ENCODE measurements at regions not wholly inside any gene's neighbourhood (a gene's known extent, or its start where the extent isn't known, plus 50 kb on each side); places are given as distances from the start of the nearest gene placed in this dataset.
"Not testable (repeated sequence)": the region's sequence is repeated elsewhere in the genome, so short reads cannot be mapped to it uniquely, and the experiment has no call there.

DNA sequence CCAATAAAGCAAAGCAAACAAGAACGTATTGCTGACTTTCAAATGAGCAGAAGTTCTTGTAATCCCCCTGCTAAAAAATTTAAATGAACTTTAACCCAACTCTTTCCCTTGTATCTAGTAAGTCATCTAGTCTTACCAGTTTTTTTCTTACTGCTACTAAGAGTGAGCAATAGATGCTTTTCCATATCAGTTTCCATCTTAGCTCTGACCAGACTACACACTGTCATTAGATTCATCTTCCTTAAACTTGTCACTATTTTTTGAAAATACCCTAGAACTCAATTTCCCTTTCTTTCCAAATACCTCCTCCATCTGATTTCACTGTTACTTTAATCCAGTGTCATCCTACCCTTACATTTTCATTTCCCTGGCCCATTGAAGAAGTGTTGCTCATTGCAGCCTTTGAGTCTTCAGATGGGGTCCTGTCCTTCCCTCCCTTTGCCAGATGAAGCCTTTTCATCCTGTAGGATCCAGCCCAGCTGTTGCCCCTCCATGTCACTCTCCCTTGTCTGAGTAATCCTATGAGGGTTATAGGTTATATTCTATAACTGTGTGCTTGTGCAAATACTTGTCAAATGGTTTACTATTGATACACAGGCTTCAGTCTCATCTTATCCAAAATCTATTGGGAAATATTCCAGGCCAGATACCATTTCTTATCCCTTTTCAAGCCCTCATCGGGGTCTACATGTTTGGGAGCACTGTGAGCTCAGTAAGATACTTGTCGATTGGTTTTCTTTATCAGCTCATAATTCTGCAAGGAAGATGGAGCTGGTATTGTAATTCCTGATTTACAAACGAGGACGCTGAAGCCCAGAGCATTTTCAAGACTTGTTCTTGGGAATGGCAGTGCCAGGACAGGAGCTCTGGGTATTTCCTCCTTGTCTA lies 51.5 kb upstream of the ITGB1 start:
- intact Hi-C loops (cut with DNase I; ENCODE audit: low total_unique reads), result loop anchor here (2.0 to 10.0 kb wide), 2 partner anchors 55 to 215 kb away; partner anchors contain the start of gene ITGB1

DNA sequence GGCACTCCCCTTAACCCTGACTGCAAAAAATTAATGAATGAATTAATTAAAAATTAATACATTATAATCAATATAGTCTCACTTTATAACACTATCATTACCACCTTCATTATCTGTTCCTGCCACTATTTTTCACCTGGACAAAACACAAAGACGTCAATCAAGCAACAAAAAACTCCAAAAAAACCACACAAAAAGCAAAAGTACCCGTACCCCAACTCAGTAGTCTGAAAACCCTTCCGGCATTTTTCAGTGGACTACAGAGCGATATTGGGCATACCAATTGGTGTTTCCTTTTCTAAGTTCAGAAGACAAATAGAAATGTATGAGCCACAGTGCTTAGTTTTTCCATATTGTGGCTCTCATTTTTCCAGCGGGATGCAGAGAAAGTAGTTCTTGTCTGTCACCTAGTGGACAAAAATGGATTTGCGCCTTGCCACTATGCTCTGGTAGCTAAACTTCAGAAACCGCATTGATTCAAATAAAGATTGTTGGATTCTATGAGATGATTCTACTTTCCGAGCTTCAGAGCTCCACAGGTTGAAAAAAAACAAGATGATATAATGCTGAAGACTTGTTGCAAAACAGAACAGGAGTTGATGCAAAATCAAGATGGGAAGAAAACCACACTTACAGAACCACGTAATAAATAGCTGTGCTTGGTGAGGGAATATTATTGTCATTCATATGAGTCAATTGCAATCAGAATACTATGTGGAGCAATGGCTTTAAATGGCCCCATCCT lies 50.6 kb upstream of the ITGB1 start:
- no peaks in the 10 kb centered on the region for H3K27me3 ChIP-seq
- intact Hi-C loops (cut with DNase I; ENCODE audit: low total_unique reads) (loop anchor here (2.0 to 10.0 kb wide), 2 partner anchors 54 to 214 kb away; partner anchors contain the start of gene ITGB1), in situ Hi-C loops (cut with MboI; ENCODE audit: low pct_ligation_motif_present in 1 of 4, low pct_unique_long_range_greater_than_20kb in 1 of 4, low sequenced_read_pairs in 3 of 4) (loop anchor here in 2 of 4 donors (5.0 to 10.0 kb wide), 3 partner anchors 64 to 216 kb away; no protein-coding TSS in a partner anchor)
- H3K9me3 ChIP-seq, result no peaks in the 10 kb centered on the region
- WGBS, 2 donors (ENCODE audit: low coverage in 1 of 2), result 12 to 28% methylated on average over 6 to 9 of the region's 9 CpGs
- no peak for TF ChIP-seq EP300 (IDR thresholded peaks at IDR 0.05; ENCODE audit: low read depth)
- TF ChIP-seq, protein P1, sequence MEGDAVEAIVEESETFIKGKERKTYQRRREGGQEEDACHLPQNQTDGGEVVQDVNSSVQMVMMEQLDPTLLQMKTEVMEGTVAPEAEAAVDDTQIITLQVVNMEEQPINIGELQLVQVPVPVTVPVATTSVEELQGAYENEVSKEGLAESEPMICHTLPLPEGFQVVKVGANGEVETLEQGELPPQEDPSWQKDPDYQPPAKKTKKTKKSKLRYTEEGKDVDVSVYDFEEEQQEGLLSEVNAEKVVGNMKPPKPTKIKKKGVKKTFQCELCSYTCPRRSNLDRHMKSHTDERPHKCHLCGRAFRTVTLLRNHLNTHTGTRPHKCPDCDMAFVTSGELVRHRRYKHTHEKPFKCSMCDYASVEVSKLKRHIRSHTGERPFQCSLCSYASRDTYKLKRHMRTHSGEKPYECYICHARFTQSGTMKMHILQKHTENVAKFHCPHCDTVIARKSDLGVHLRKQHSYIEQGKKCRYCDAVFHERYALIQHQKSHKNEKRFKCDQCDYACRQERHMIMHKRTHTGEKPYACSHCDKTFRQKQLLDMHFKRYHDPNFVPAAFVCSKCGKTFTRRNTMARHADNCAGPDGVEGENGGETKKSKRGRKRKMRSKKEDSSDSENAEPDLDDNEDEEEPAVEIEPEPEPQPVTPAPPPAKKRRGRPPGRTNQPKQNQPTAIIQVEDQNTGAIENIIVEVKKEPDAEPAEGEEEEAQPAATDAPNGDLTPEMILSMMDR (IDR thresholded peaks at IDR 0.05), result peak; percentile 96 to 99 (median 98)
- peak; percentile 67 for DNase-seq
- peaks cover 4 to 33% (median 15%) of the 10 kb centered on the region in 4 donors for H3K4me1 ChIP-seq
- no peak overlapping the region for H3K27ac ChIP-seq
- H3K36me3 ChIP-seq, result no peaks in the 10 kb centered on the region
- no peak overlapping the region for H3K4me3 ChIP-seq

More for the DNA sequence above, 51.5 kb upstream of the ITGB1 start:
- in situ Hi-C loops (cut with MboI; ENCODE audit: low pct_ligation_motif_present in 1 of 4, low pct_unique_long_range_greater_than_20kb in 1 of 4, low sequenced_read_pairs in 3 of 4), result loop anchor here (5.0 to 10.0 kb wide), 4 partner anchors 65 to 217 kb away; no protein-coding TSS in a partner anchor
- Histone ChIP-seq H3K4me3 (no peak overlapping the region), H3K36me3 (no peaks in the 10 kb centered on the region), H3K27me3 (no peaks in the 10 kb centered on the region), H3K27ac (no peak overlapping the region), H3K4me1 (peaks cover 4 to 32% (median 13%) of the 10 kb centered on the region in 4 donors), H3K9me3 (no peaks in the 10 kb centered on the region)
- 45 to 47% methylated on average over 4 to 5 of the region's 5 CpGs for WGBS, 2 donors (ENCODE audit: low coverage in 1 of 2)
- TF ChIP-seq EP300 (IDR thresholded peaks at IDR 0.05; ENCODE audit: low read depth) (no peak), POLR2AphosphoS5 (IDR thresholded peaks at IDR 0.05) (no peak), POLR2A (IDR thresholded peaks at IDR 0.05) (no peak)
- TF ChIP-seq, protein P1 (IDR thresholded peaks at IDR 0.05), result no peak
- no peak for DNase-seq

DNA sequence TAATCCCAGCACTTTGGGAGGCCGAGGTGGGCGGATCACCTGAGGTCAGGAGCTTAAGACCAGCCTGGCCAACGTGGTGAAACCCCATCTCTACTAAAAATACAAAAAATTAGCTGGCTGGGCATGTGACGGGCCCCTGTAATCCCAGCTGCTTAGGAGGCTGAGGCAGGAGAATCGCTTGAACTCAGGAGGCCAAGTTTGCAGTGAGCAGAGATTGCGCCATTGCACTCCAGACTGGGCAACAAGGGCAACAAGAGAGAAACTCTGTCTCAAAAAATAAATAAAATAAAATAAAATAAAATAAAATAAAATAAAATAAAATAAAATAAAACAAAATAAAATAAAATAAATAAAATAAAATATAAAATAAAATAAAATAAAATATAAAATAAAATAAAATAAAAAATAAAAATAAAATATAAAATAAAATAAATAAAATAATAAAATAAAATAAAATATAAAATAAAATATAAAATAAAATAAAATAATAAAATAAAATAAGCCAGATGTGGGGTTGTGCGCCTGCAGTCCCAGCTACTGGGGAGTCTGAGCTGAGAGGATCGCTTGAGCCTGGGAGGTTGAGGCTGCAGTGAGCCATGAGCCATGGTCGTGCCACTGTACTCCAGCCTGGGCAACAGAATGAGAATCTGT lies 49.8 kb upstream of the ITGB1 start:
- H3K9me3 ChIP-seq, H3K27me3 ChIP-seq, H3K36me3 ChIP-seq, H3K4me3 ChIP-seq, DNase-seq: not testable (repeated sequence)
- peak overlapping the region in 2 of 4 donors; percentile 83 to 87 for H3K27ac ChIP-seq
- intact Hi-C loops (cut with DNase I; ENCODE audit: low total_unique reads), result loop anchor here (2.0 to 10.0 kb wide), 2 partner anchors 53 to 213 kb away; partner anchors contain the start of gene ITGB1
- in situ Hi-C loops (cut with MboI; ENCODE audit: low pct_ligation_motif_present in 1 of 4, low pct_unique_long_range_greater_than_20kb in 1 of 4, low sequenced_read_pairs in 3 of 4), result loop anchor here in 2 of 4 donors (5.0 to 10.0 kb wide), 3 partner anchors 63 to 216 kb away; no protein-coding TSS in a partner anchor
- H3K4me1 ChIP-seq, result peaks cover 4 to 33% (median 15%) of the 10 kb centered on the region in 4 donors
- WGBS, 2 donors (ENCODE audit: low coverage in 1 of 2), result 94 to 99% methylated on average over 6 to 9 of the region's 9 CpGs

Small RNA genes in the stretch of these regions (small RNA-seq; reads per million reads assigned to genes)
- gene AL365203.1 (0 reads per million in 4 donors), gene MTND4LP11 (0 reads per million in 4 donors), gene RN7SL847P (0 reads per million in 4 donors)
